ENCODE measurements at regions not wholly inside any gene's neighbourhood (a gene's known extent, or its start where the extent isn't known, plus 50 kb on each side); places are given as distances from the start of the nearest gene placed in this dataset.

- TF ChIP-seq CTCF (IDR thresholded peaks at IDR 0.05 in 2 of 3, conservative IDR thresholded peaks at IDR 0.05 in 1 of 3; ENCODE audit: borderline replicate concordance in 1 of 3, insufficient read depth in 1 of 3, low read depth in 2 of 3, low read length in 2 of 3) (no peak), MAX (IDR thresholded peaks at IDR 0.05) (no peak), POLR2A (IDR thresholded peaks at IDR 0.05; ENCODE audit: borderline replicate concordance, extremely low read depth, insufficient read depth, insufficient read length) (no peak), SP1 (IDR thresholded peaks at IDR 0.05; ENCODE audit: low read depth) (no peak), EZH2 (IDR thresholded peaks at IDR 0.05) (no peak), TCF7L2 (IDR thresholded peaks at IDR 0.05; ENCODE audit: borderline replicate concordance, extremely low read depth, insufficient read depth, insufficient read length) (no peak), POLR2AphosphoS5 (IDR thresholded peaks at IDR 0.05; ENCODE audit: low read depth, low read length) (no peak)
Observed at GRCh38 chr1:30469426-30469825, 254.0 kb downstream of the MATN1 start.

All from HCT116 (cell line).